ENCODE measurements at regions not wholly inside any gene's neighbourhood (a gene's known extent, or its start where the extent isn't known, plus 50 kb on each side); places are given as distances from the start of the nearest gene placed in this dataset.

DNA sequence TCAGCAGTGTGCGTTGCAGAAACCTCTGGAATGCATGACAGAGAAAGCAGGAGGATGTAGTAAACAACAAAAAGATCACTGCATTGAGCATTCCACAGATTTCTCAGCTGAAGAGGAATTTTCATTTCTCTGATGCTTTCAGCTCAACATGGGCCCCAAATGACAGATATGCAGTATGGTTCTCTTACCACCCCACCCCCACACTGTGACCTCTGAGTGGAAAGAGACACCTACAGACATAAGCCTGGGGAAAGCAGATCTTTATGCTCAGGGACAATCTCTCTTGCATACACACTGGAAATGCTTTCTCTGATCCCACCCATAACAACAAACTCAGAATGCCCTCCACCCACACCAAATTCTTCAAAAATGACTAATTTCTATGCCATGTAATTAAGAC is 983.7 kb upstream of the LCORL start:
- DNase-seq = no peak

DNA sequence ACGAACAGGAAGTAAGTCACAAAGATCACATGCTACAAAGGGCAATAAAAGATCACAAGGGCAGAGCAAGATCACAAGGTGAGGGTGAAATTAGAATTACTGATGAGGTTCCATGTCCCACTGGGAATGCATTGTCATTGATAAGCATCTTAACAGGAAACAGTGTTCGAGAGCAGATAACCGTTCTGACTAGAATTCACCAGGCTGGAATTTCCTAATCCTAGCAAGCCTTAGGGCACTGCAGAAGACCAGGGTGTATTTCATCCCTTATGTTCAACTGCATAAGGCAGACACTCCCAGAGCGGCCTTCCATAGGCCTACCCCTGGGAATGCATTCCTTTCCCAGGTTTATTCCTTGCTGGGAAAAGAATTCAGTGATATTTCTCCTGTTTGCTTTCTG is 980.6 kb upstream of the LCORL start:
- no peak for DNase-seq

DNA sequence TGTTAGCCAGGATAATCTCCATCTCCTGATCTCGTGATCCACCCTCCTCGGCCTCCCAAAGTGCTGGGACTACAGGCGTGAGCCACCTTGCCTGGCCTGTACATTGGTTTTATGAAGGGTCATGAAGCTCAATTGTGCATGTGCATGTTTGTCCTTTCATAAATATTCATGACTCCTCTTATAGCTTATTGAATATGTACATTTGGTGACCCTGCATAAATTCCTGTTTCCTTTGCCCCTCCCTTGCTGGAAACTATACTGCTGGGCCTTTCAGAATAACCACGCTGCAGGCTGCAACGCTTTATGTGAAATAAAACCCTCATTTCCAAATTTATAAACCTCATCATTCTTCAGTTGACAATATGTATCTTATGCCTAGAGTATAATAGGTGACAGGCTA is 978.0 kb upstream of the LCORL start:
- DNase-seq = no peak

DNA sequence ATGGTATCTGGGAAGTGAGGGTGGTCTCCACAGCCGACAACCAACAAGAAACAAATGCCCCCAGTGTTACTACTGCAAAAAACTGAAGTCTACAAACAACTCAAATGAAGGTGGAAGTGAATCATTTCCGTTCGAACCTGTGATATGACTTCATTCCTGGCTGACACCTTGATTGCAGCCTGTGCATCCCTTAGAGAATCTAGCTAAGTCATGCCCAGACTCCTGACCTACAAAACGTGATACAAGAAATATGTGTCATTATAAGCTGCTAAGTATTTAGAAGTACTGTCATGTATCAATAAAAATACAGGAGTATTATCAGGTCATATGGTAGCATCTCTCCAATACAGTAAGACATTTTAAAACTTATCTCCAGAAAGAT is 959.7 kb upstream of the LCORL start:
- no peak for DNase-seq

DNA sequence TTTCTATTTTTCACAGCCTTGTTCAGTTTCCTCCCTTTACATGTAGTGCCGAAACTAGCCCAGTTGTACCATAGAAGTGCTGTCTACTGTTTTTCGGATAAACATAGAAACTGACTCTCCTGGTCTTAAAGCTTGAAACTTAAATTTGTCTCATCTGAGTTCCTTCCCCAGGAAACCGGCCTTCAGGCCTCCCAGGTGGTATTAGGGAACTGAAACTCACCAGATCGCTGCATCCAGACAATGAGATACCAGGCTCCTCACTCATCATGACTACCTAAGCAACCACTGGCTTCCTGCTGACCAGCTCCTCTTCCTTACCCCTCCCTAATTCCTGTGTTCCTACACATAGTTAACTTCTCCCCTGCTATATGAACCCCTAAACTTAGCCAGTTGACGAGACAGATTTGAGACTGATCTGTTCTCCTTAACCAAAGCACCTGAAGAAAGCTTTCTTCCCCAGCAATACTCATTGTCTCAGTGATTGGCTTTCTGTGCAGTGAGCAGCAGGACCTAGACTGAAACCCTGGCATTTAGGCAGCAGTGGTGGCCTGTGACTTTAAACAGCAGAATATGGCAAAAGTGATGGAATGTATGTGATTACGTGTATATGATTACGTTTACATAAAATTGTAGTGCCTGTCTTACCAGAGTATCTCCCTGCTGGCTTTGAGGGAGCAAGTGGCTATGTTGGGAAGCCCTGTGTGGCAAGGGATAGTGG is 959.1 kb upstream of the LCORL start:
- no peak for DNase-seq

DNA sequence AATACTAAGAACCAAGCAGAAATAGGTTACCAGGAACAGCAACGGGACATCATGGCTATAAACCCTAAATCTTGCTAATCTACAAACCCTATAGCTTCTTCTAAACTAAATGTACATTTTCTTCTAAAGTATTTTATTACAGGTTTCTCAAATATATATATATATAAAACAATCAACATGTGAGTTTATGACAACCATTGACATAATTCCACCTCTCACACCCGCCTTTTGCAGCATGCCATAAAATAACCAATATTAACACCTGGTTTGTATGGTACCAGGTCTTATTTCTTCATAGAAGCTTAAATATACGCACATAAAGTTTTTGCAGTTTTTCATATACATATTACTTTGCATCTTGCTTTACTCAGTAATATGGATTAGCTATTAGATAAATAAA is 955.3 kb upstream of the LCORL start:
- DNase-seq = no peak

DNA sequence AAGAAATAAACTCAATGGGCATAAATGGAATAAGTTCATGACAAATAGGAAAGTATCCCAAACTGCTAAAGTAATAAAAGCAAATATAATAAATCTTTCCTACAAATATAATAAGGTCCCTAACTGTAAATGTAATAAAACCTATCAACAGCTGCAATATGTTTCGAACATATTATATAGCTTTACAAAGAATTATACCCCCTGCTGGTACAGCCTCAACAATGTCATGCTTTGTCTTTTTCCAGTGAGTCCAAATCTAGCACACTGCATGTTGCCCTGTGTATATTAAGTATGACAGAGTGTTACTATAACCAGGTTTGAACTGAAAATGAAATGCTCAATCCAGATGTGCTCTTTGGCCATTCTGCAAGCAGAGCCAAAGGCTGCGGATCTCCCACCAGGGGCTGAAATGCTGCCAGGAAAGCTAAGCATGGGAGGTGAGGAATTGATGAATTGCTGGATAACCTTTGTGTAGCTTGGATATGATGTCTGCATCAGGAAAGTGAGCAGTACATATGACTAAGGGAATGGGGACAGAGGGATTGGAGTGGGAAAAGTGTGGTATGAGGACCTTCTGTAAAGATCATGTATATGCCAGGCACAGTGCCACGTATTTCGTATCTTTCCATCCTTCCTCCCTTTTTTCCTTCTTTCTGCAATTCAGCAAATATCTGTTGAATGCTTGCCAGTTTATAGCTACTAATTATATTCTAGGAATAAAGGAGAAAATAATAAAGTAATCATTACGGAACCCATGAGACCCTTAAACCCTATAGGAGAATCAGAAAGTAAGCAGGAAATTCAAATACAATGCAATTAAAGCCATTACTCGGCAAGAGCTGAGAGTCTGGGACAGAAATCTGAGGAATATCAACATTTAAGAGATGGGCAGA is 954.6 kb upstream of the LCORL start:
- no peak for DNase-seq

DNA sequence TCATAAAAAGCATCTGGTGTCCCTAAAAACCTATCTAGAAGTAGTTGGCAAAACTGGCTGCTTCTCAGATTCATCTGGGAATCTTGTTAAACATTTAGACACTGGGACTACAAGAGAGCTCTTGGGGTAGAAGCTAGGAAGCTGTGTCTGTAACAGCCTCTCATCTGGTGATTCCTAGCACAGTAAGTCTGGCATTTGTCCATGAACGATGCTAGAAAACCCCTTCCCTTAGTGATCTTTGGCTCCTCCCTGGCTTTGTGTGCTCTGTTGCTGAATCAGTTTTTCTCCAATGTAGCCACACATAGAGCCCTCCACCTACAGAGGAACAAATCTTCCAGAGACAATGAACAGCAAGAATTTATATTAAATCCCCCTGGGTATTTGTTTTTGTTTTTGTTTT is 951.7 kb upstream of the LCORL start:
- no peak for DNase-seq

DNA sequence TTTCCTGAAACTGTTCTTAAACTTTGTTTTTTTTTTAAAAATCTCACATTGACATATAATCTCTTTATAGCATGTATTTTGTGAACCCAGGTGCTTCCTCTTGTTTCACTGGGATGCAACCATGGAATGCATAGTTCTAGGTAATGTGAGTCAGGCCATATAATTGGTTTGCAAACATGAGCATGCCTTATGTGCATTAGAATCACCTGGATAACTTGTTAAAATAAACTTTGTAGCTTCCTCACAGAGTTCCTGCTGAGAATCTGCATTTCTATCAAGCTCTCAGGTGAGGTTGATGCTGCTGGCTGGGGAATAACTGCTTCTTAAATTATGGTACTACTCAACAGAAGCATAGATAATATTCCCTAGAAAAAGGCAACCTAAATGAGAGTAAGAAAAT is 940.3 kb upstream of the LCORL start:
- no peak for DNase-seq

DNA sequence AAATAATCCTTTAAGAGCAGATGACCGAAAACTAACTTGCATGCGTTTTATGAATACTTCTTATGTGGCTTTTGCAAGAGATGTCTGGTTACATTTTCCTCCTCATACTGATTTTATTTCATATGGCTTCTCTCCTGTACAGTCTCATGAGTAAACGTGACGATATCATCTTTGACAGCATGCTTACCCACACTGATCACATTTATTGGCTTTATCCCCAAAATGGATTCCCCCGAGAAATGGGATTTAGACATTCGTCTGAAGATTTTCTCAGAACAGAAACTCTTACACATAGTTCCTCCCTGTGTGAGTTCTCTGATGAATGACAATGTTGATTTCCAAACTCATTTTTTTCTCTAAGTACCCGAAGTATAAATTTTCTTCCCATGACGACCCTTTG is 939.7 kb upstream of the LCORL start:
- DNase-seq = no peak

DNA sequence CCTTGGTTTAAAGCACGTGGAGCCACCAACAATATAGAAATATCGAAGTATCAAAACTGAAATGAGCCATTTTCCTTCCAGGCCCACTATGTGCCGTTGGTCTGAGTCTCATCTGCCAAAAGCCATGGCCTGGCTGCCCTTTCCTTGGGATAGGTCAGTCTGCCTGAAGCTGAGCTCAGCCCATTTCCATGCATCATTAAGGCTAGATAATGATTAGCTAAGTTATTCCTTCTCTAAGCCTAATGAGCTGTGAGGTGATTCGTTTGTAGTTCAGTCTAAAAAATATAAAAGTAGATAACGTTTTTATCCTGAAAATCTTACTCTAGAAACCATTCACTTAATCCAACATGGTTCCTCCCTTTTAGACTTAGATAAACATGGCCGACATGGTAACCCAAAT is 936.2 kb upstream of the LCORL start:
- no peak for DNase-seq

DNA sequence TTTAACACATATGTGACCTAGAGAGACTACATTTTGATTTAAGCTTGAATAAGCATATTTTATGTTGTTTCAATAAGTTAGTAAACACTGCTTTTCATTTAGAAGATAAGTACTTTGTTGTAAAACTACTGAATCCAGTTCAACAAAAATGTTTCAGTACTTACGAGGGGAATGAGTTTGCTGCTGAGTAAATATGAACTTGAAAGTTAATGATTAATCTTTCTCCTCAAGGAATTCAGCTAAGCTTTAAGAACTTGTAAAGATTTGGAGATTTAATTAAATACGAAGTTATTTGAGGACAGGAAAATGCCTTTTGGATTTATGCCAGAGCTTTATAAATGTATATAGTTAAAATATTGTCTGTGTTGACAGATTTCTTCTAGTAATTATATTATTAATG is 933.0 kb upstream of the LCORL start:
- DNase-seq = no peak

DNA sequence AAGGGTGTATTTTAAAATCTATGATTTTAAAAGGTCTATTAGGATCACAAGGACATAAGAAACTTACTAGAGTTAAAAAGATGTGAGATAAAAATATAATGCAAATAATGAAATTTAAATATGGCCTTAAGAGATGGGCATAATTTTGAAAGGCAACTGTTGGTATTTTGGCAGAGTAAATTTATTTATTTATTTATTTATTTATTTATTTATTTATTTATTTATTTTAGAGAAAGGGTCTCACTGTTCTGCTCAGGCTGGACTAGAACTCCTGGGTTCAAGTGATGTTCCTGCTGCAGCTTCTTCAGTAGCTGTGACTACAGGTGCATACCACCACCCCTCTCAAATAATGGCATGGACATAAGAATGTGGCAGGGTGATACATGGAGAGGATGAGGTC is 932.1 kb upstream of the LCORL start:
- no peak for DNase-seq

DNA sequence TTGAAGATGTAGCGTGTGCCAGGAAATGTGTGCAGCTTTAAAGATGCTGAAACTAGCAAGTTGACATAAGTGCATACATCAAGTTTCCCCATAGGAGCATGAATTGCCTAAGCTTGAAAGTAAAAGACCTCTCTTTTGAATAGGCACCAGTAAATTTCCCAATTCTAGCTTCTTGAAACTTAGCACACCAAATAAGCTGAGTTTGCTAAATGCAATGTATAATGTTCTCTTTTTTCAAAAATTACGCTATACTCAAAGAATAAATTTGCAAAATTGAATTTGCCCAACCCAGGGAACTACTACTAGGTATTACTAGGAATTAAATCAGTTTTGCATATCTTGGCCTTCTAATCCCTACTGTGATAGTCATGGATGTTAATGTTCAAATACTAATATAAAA is 923.9 kb upstream of the LCORL start:
- DNase-seq = no peak

DNA sequence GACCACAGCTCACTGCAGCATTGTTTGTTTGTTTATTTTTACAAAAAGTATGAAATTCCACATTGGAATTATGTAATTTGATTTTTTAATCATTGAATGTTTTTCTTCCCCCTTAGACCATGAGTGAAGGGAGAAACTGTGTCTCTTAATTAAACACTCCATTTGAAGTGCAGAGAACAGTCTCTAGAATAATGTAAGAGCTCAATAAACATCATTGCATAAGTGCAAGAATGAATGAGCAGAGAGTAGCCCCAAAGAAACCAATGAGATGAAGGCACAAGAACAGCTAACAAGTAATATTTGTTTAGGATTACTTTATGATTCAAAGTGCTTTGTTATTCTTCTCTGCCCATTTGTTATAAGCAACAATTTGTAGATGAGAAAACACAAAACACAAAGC is 921.3 kb upstream of the LCORL start:
- no peak for DNase-seq

DNA sequence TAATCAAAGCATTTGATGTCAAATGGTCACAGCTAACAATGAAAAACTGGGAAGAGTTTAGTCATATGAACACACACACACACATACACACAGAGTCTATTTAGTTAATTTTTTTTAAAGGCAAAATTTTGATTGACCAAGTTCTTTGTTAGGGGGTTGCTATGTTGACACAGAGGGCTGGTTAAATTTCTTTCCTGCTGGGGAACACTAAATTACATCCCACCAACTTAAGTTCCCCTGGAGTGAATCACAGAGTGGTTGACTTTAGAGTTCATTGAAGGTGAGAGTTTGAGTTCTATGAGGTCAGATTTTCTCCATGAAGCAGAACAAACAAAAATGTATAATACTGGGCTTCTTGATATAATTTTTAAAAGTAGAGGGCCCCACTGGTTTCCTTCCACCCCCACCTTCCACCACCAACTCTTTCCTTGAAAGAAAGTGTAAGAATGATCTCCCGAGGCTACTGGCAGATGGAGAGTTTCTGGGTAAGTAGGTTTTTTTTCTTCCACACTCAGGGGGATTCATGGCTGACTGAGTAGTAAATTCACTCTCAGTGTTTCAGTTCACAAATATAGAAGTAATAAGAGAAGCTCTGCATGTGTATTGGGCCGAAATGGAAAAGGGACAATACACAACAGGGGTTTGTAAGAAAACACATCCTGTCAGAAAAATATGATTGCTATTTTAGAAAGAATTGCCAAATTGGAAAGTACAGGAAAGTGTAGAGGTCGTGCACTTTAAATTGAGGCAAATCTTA is 917.0 kb upstream of the LCORL start:
- DNase-seq = no peak

DNA sequence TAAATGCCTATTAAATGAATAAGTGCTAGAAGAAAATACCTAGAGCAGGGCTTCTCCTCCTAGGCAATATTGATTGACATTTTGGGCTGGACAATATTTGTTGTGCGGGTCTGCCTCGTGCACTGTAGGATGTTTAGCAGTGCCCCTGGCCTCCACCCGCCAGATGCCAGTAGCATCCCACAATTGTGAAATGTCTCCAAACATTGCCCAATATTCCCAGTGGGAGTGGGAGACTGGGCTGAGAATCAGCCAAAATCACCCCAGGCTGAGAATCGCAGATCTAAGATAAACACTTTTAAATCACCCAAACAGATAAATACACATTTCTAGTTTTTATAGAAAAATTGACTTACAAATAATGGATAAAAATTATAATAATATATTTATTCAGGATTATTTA is 916.2 kb upstream of the LCORL start:
- DNase-seq = no peak

DNA sequence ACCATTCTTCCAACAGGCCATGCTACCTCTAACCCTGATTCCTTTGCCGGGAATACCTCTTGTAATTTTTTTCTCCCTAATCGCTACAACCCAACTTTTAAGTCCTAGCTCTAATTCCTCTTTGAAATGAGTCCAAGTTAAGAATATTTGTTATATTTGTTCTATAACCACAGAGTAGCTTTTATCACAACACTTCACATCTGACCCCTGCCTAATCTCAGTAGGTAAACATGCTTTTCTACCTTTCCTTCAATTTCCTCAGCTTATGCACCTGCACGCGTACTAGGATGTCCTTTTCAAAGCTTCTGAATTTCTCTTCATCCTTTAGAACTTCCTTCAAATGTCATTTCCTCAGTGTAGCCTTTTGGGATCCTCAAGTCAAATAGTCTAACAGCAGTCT is 915.5 kb upstream of the LCORL start:
- no peak for DNase-seq

DNA sequence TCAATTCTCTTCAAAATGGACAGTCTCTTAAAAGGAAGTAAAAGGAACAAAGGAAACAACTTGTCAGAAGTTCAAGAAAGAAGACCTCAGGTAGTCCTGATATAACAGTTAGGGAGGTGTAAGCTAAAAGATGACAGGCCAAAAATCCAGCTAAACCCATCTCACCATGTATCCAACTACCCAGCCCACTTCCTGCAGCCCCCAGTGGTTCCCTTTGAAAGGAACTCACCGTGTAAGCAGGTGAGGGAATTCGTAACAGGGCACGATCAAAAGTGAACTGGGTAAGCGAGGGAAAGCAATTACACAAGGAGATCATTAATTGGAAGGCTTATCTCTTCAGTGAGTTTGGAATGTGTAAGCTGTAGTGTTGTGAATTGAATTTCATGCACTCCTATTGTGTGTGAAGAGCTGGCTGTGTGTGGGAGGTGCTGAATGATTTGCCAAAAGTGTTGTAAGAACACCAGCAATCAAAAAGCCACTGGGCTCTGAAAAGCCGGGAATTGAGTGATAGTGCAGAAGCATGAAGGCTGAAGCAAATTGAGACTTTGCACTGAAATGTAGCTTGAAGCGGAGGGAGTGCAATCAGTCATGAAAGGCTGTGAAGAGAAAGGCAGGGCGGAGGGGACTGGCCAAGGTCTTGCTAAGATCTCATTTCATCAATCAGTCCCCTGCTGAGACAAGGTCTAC is 914.2 kb upstream of the LCORL start:
- no peak for DNase-seq

DNA sequence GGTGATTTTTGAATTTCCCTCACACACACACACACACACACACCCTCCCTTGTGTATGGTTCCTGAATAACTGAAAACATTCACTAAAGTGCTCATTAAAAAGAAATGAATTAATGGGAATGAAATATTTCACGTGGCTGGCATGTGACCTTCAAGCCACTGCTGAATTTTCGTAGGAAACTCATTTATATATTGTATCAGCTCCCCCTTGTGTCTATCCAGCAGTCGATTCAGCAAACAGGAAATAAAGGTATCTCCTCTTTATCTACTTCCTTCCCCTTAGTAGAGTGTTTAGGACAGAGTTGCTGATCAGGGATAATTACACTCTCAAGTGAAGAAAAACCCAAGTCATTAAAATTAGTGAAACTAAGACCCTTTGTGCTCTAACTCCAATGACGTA is 912.6 kb upstream of the LCORL start:
- DNase-seq = no peak

DNA sequence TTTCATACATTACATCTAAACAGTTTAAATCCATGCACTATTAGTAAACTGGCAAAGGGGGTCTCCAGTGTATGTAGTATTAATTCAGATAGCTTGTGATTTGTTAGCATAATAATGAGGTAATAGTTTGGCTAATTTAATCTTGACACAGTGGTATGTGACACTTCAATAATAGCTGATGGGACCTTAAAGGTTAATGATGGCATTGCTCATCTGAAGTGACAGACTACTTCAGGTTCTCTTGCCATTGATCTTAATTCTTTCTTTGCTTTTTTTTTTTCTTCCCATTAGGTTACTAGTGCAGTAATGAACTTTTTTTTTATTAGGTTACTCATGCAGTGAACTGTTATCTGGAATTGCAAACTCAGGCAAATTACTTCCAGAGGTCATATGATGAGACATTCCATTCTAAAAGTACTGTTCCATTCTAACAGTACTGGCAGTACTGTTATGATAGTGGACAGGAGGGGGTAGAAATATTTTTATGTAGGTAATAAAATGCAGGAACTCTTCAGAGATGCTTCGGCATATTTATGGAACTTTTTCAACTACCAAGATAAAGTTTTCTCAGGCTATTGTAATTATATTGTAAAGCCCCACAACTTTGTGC is 911.3 kb upstream of the LCORL start:
- DNase-seq = no peak

DNA sequence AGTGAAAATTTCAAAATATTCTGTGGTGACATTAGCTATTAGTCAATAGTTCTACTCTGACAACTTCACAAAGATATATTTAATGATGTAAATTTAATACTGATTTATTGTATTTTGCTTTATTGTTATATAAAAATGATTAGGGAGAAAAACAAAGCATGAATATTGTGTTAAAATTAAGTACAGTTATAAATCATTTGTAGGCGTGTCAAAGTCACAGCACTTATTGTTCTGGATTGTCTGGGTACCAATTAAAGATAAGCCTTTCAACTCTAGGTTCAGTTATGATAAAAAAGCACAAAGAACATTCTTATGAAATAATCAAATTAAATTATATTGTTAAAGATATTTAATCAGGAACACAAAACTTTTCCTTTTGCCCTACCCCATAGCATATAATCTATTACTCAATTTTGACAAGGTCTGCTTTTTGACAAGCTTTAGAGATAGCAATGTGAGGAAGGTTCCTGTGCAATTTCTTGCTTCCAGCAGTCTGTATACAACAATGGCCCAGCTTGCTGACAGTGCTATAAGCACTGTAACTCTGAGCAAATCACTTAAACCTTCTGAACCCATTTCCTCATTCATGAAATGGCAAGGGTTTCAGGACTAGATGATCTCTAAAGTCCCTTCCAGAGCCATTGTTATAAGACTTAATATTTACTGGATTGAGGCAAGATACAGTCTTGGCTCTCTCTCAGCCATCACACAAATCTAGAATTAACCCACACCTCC is 910.3 kb upstream of the LCORL start:
- DNase-seq = no peak
